Transverse colon (tissue), 4 donors: ENCODE measurements at regions not wholly inside any gene's neighbourhood (a gene's known extent, or its start where the extent isn't known, plus 50 kb on each side); places are given as distances from the start of the nearest gene placed in this dataset.

ENCODE experiments used
- CTCF ChIP-seq, 5 experiments: fragments of 200-600 bp in 3 of 5; fragments of 450-650 bp in 2 of 5; sonication (generic) in 3 of 5; IDR thresholded peaks; 1 replicate in 2 of 5; 2 replicates in 3 of 5; pipeline ENCODE4 v1.5.1; 2016 to 2017; ENCODE audit warnings: antibody characterized with exemption in 5 of 5, inconsistent platforms in 3 of 5, mild to moderate bottlenecking in 2 of 5, moderate library complexity in 1 of 5
- EP300 ChIP-seq: sonication (generic); formaldehyde crosslinking; IDR thresholded peaks from one replicate; pipeline ENCODE4 v1.6.1; 2017; ENCODE audit warnings: antibody characterized with exemption, low read depth
- POLR2A ChIP-seq: fragments of 450-650 bp; IDR thresholded peaks from one replicate; pipeline ENCODE4 v1.6.1; 2016; ENCODE audit warnings: antibody characterized with exemption, mild to moderate bottlenecking, moderate library complexity
- POLR2AphosphoS5 ChIP-seq, 3 donors: sonication (generic); formaldehyde crosslinking; IDR thresholded peaks; one replicate each; pipeline ENCODE4 v1.6.1; 2016; ENCODE audit warnings: antibody characterized with exemption in 3 of 3

GRCh38 chr2:128635361-128635900 lies 316.8 kb upstream of the HS6ST1 start:
- TF ChIP-seq CTCF (IDR thresholded peaks at IDR 0.05) (no peak), EP300 (no peak), POLR2AphosphoS5 (IDR thresholded peaks at IDR 0.05) (no peak), POLR2A (no peak)
